HG02938 (cell line): ENCODE measurements at regions not wholly inside any gene's neighbourhood (a gene's known extent, or its start where the extent isn't known, plus 50 kb on each side); places are given as distances from the start of the nearest gene placed in this dataset.
A peak's percentile ranks its signal among the peaks of the same experiment; 100 is the strongest.
"Not testable (repeated sequence)": the region's sequence is repeated elsewhere in the genome, so short reads cannot be mapped to it uniquely, and the experiment has no call there.

Experiments used
- ATAC-seq: cut with Tn5 transposase; IDR thresholded peaks from one replicate; pipeline ENCODE4 v1.9.1; 2021; ENCODE audit warnings: mild to moderate bottlenecking, moderate library complexity; ENCODE audit not compliant: unreplicated experiment

DNA sequence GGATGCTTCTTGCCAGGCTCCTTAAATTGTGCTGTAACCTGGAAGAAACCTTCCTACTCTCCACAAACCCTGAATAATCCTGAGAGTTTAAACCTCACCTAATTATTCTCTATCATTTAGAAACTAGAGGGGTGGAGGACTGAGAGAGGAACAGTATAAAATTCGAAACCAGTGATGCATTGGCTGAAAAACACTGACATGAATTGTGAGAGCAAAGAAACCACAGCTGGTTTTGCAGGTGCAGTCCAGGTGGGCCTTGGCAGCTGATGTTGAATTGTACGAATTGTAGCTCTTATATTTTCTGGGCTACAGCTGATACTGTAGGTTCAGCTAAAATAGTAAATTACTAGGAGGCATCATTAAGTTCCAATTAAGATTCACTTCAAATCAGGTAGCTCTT lies 227.0 kb upstream of the SLITRK5 start:
- ATAC-seq = no peak

DNA sequence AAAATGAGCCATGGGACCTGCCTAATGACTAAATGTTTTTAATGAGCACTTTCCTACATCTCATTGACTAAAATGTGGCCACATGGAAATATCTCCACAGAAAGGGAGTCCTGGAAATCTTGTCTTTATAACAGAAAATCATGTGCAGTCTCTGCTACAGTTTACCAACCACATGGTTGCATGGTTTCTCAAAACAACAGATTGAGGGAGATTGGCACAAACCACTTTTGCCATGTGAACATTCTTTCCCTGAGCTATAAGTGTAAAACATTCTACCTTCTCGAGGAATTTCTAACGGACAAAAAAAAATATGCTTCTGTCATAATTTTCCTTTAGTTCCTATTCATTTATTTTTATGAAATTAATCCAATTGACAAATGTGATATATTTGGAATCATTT lies 218.9 kb upstream of the SLITRK5 start:
- ATAC-seq = no peak

DNA sequence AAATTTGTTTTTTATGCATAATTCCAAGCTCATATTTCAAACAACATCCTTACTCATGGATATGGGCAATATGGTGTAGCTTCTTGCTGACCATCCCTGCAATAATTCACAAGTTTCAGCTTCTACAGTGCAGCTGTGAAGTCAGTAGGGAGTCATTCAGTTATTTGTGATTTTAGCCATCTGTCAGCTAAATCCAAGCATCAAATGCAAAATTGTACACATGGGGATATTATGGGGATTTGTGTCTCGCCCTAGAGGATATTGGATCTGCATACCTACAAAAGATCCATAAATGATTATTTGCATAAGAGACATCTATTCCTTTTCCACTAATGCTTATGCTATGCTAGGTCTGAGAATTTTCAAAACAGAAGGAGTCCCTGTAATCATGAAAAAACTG lies 217.9 kb upstream of the SLITRK5 start:
- no peak for ATAC-seq

DNA sequence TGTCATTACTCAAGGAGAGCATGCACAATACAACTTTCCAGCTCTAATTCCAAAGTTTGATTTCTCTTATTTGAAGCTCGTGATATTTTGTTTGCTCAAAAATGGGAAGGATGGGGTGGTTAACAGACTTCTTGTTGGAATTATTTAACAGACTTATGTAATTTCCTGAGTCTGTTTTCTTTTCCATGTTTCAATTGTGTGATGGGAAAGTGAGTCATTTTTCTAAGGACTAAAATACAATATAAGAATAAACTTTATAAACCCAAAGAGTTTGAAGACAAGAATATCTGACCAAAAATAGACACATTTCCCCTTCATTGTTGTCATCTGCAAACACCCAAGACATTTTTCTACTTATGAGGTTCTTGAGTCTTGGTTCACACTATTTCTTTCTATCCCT lies 211.8 kb upstream of the SLITRK5 start:
- no peak for ATAC-seq

DNA sequence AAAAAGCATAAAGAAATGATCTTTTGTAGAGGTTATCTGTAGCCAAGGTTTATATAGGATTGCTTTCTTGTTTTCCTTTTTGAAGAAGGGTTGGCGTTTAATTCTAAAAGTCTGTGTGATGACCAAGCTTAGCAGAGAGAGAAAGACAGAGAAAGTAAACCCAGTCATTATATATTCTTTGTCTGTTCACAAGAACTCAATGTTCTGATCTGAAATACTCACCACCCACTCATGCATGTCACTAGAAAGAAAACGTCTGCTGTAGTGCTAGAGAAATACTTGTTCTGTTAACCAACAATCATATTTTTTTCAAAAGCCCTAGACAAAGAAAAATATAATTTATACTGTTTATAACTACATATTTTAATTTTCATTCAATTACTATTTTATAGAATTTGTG lies 173.7 kb upstream of the SLITRK5 start:
- no peak for ATAC-seq

DNA sequence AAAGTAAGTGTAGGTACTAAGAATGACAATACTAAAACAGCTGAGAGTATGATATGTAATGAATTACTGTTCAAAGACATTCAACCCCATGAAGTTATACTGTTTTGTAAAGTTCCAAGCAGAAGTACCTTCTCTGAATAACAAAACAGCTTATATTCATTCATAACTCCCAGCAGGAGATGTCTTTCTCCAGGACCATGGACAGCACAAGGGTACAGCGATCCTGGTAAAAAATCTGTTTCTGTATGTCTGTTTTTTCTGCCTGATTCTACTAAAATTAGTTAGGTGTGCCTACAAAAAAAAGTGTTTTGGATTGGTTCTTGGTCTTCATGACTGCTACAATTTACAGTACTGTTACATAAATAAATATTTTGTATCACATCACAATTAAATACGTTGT lies 172.5 kb upstream of the SLITRK5 start:
- ATAC-seq = no peak

DNA sequence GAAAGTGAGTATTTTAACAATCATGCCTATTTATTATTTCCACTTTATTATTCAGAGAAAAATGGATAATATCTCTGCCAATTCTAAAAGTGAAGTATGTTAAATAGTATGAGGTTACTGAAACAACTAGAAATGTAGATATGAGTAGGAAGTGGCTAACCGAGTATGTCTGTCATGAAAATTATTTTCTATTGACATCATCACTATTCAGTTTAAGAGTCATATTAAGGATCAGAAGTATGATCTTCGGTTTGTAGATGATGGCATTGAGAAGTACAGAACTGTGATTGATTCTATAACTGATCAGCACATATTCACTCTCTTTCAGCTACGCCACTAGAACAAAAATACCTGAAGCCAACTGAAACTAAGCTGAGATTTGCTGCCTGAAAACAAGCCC lies 146.4 kb upstream of the SLITRK5 start:
- no peak for ATAC-seq

DNA sequence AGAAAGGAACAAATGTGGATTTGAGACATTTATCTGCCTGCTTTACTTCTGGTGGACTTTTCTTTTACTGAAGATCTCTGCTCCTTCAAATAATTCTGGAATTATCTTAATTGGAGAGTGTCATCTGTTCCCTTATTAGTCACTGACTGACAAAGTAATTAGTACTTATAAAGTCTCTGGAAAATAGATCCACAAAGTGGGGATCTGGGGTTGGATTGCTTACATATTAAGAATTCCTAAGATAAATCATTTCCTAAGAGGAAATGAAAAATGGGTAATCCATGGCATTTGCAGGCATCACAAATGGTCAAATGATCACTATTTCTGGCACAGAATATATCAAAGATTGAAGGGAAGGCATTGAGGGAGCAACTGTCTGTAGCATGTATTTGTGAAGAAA lies 137.4 kb upstream of the SLITRK5 start:
- ATAC-seq = no peak

DNA sequence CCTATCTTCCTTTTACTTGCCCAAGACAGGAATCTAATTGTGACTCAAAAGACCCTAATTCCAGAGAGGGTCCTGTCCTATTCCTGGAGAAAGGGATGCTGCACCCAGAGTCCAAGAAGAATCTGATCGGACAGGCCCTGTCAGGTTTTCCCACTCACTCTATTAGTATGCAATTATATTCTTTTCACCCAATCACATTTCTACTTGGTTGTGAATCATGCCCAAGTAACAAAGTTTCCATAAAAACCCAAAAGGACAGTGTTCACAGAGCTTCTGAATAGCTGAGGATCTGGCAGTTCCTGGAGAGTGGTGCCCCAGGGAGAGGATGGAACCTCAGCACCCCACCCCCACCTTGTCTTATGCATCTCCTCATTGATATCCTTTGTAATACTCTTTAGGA lies 135.3 kb upstream of the SLITRK5 start:
- ATAC-seq = no peak

DNA sequence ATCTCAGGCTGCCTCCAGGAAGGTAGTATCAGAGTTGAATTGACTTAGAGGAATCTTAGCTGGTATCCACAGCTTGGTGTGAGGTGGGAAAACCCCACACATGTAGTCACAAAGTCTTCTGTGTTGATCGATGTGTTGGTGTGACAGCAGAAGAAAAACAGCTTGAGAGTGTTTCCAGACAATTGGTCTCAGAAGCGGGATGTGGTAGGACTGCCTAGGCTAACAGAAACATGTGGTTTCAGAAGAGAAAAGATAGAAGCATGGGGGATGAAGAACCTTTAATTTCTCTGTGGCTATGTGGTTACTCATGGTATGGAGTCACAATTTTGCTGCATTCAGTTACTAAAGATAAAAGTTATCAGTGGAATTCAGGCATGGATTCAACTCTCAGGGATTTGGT lies 134.7 kb upstream of the SLITRK5 start:
- peak; percentile 37 for ATAC-seq

DNA sequence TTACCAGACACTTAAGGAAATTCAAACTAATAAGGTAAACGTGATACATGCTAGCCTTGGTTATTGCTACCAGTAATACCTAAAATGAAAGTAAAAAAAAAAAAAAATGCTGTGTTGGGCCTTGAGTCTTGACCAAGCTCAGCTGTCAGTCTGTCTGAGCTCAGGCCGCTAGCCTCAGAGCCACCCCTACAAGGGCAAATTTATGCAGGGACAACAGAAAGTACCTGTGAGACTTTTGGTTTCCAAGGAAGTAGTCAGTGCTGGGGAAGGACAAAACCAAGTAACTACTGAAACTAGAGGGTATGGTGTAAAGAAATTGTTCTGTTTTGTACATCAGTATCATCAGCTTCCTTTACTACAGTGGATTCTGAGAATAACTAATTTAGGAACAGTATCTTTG lies 134.3 kb upstream of the SLITRK5 start:
- ATAC-seq = peak; percentile 82

DNA sequence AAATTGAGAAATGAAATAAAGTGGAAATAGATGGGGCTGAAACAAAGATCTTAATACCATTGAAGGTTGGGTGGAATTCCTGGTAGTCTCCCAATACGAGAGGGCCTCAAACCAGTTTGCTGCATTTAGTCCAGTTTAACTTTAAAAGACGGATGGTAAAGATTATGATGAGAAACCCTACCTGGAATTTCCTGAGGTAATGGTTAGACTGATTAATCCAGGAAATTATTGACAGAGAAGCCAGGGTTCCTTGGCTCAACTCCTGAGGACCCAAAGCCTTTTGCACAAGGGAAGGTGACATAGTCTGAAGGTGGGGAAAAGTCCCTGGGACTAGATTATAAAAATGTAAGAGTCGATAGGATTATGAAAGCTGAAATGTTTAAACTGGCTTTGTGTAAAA lies 133.2 kb upstream of the SLITRK5 start:
- ATAC-seq = no peak

DNA sequence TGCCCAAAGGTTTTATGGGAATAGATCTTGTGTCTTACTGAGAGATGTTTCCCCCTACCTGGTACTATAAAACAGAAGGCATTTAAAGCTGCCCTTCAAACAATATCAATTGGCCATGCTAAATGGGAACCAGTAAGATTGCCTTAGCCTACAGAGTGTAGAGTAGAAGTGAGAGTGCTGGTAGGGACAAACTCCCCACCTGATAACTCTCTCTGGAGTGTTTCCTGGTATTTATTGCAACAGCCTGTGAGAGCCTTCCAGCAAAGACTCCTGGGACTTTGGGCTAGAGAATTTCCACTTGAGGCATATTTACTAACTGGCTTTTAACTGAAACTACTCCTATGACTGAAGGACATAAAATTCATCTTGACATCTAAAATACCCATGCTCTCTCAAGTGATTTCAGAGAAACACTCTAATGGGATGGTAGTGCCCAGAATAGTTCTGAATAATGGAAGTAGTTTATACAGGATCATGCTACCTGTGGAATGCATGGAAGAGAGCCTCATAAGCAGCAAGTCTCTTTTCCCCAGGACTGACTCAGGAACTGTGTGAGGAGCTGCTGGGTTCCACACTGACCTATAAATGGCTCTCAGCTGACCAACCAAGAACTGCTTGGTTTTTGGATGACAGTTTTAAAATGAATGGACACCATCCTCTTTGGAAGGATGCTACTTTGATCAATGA lies 132.7 kb upstream of the SLITRK5 start:
- ATAC-seq = no peak

DNA sequence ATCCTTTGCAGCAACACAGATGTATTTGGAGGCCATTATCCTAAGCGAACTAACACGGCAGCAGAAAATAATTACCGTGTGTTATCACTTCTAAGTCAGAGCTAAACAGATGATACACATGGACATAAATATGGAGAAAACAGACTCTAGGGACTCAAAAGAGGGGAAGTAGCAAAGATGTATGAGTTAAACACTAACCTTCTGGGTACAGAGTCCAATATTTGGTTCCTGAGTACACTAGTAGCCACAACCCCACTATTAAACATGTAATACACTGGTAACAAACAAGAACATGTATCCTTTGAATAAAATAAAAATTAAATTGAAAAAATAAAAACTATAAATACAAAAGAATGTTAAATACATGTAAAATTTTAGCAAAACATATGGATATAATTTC lies 118.0 kb upstream of the SLITRK5 start:
- no peak for ATAC-seq

DNA sequence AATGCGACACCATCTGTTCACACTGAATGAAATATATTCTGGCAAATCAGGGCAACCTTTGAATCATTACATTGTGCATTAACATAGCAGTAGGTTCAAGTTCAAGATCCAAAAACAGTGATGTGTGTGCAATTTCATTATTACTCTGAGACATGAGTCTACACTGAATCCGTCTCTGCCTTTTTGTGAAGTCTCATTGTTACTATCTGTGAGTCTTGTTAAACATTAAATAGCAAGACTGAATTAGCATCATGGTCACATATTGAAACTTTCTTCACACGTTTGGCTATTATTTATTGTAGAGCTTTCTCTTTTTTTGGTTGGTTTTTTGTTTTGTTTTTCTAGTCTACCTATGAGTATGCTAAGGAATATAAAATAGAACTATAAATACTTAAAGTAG lies 117.1 kb upstream of the SLITRK5 start:
- no peak for ATAC-seq

DNA sequence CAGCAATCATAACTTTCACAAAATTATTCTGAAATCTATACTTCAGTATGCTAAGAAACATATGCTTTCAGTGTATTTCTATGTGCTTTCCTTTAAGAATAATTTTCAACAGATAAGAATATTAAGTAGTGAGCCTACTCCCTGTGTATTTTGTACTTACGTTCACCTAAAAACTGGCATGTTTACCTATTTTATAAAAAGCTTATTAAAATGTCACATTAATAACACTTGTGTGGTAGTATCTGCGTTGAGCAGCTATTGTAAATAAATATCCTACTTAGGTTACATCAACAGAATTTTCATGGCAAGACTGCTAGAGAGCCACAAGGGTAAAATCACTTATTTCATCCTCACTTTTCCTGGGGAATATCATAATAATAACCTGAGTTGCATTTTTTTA lies 113.4 kb upstream of the SLITRK5 start:
- ATAC-seq = no peak

DNA sequence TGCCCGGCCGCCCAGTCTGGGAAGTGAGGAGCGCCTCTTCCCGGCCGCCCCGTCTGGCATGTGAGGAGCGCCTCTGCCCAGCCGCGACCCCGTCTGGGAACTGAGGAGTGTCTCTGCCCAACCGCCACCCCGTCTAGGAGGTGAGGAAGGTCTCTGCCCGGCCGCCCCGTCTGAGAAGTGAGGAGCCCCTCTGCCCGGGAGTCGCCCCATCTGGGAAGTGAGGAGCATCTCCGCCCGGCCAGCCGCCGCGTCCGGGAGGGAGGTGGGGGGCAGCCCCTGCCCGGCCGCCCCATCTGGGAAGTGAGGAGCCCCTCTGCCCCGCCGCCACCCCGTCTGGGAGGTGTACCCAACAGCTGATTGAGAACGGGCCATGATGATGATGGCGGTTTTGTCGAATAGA lies 109.6 kb upstream of the SLITRK5 start:
- ATAC-seq = not testable (repeated sequence)

DNA sequence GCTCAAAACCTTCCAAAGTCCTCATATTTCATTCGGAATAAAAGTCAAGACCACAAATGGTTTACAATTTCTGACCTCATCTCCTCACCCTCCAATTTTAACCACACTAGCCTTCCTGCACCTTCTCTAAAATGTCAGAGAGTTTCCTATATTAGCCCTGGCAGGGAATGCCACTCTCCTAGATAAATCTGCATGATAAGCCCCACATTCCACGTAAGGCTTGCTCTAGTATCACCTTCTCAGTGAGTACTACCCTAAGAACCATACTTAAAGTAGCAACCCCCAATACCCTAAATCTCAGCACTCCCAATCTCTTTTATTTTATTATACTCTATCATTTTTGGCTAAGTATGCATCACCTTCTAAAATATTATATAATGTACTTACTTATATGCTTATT lies 100.5 kb upstream of the SLITRK5 start:
- ATAC-seq = no peak

DNA sequence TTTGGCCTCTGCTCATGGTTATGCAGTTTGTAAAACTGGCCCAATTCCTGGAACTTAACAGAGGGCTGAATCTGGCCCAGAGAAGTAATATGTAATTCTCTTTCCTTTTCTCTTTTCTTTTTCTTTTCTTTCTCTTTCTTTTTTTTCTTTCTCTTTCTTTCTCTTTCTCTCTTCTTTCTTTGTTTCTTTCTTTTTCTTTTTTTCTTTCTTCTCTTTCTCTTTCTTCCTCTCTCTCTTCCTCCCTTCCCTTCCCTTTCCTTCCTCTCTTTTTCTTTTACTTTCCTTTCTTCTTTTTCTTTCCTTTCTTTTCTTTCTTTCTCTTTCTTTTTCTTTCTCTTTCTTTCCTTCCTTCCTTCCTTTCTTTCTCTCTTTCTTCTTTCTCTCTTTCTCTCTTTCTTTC lies 88.8 kb upstream of the SLITRK5 start:
- ATAC-seq = no peak

DNA sequence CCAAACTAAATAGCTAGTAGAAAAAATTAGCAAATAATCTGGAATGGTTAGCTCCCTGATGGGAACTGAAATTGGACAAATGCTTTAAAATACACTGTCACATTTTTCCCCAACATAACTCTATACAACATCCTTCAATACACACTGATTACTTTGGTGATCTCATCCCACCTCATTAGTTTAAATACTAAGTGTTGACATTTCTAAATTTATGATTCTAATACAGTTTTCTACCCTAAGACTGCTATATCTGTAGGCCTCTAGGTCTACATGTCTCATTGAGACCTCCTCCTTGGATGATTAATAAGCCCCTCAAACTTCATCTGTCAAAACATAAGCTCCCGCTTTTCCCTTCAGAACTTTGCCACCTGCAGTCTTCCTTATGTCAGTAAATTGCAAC lies 80.7 kb upstream of the SLITRK5 start:
- ATAC-seq = no peak

DNA sequence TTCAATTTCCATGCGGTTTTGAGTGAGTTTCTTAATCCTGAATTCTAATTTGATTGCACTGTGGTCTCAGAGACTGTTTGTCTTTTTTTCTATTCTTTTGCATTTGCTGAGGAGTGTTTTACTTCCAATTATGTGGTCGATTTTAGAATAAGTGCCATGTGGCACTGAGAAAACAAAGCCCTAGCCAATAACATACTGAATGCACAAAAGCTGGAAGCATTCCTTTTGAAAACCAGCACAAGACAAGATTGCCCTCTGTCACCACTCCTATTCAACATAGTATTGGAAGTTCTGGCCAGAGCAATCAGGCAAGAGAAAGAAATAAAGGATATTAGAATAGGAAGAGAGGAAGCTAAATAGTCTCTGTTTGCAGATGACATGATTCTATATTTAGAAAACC lies 66.7 kb upstream of the SLITRK5 start:
- not testable (repeated sequence) for ATAC-seq

DNA sequence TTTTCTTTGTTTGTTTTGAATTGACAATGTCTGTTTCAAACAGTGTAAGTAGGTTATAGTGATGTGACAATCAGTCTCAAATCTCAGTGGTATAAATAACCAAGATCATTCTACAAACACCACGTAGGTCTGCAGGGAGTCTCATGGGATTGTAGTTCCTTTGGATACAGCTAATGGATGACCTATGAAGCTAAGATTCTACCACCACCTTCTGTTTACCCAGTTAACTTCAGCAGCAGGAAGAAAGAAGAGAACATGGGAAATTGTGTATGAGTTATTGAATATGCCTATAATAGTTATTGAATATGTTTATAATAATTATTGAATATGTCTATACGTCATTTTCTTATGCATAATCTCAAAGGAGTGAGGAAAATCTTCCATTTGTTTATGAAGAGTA lies 63.9 kb upstream of the SLITRK5 start:
- ATAC-seq = no peak

DNA sequence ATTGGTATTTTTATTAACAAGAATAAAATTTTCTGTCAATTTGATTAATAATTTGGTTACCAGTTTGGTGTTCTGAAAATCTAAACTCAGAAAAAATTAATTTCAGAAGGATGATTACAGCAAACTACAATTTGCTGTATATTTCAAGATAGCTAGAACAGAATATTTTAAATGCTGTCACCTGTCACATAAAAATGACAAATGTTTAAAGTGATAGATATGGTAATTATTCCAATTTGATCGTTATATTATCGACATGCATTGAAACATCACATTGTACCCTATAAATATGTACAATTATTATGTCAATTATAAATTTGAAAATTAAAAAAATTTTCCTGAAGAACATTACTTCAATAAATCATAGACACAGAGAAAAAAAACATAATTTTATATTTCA lies 56.9 kb upstream of the SLITRK5 start:
- ATAC-seq = no peak
